Endothelial cell of umbilical vein (primary cell): ENCODE measurements at regions not wholly inside any gene's neighbourhood (a gene's known extent, or its start where the extent isn't known, plus 50 kb on each side); places are given as distances from the start of the nearest gene placed in this dataset.

Experiments
- BruUV-seq: library from RNA; stranded (reverse); fragments of 400-500 nt; replicated peaks from 2 replicates; lab custom pipeline; 2021; lab: Mats Ljungman, UMichigan
- CTCF ChIA-PET: fragments of 300-600, 350-600 bp; sonication (Branson Sonifier 250); formaldehyde crosslinking; loops from one replicate; lab custom pipeline; 2021; ENCODE audit warnings: antibody characterized with exemption, inconsistent platforms; lab: Charles Lee
- POLR2A ChIA-PET: fragments of 300-600, 350-600 bp; sonication (Branson Sonifier 250); formaldehyde crosslinking; loops from one replicate; lab custom pipeline; 2021; ENCODE audit warnings: antibody characterized with exemption, inconsistent platforms; lab: Charles Lee
- DNase-seq: peaks from one replicate; pipeline ENCODE4 v3.0.0-alpha.2; 2011; ENCODE audit warnings: low read depth, low spot score
- FAIRE-seq: peaks from 2 replicates; lab custom pipeline; 2011; peaks lifted over from hg19 to GRCh38; lab: Jason Lieb, UNC
- H2AFZ ChIP-seq: 2 replicates; pipeline ENCODE4 v1.6.0; 2012; ENCODE audit warnings: low read depth, low read length, control low read depth, inconsistent platforms
- H3K27ac ChIP-seq: 2 replicates; pipeline ENCODE4 v1.5.1; 2011; ENCODE audit warnings: low read depth, mild to moderate bottlenecking, control low read depth, low read length, moderate library complexity; ENCODE audit not compliant: insufficient read depth
- H3K27me3 ChIP-seq, 2 experiments: 2 replicates each; pipeline versions ENCODE4 v1.6.0 to v1.6.1; 2011; ENCODE audit warnings: low read length in 2 of 2, mixed read lengths in 1 of 2; ENCODE audit not compliant: control insufficient read depth in 2 of 2, insufficient read depth in 2 of 2
- H3K36me3 ChIP-seq, 2 experiments: 2 replicates in 1 of 2; 3 replicates in 1 of 2; pipeline ENCODE4 v1.5.1; 2011; ENCODE audit warnings: low read length in 2 of 2, mild to moderate bottlenecking in 1 of 2, moderate library complexity in 1 of 2; ENCODE audit not compliant: control insufficient read depth in 2 of 2, insufficient read depth in 2 of 2; ENCODE audit errors: extremely low read depth in 1 of 2
- H3K4me1 ChIP-seq: 3 replicates; pipeline ENCODE4 v1.5.1; 2011; ENCODE audit warnings: mild to moderate bottlenecking, low read length; ENCODE audit not compliant: control insufficient read depth, insufficient read depth; ENCODE audit errors: extremely low read depth
- H3K4me2 ChIP-seq: 2 replicates; pipeline ENCODE4 v1.6.1; 2011; ENCODE audit warnings: low read length, control low read depth, mixed read lengths; ENCODE audit not compliant: insufficient read depth
- H3K4me3 ChIP-seq, 3 experiments: fragments of 200-600 bp in 1 of 3; sonication (generic), shearing (Covaris generic) in 1 of 3; replicated peaks in 1 of 3; 2 replicates each; pipeline ENCODE4 v1.5.1; 2011 to 2016; ENCODE audit warnings: control low read depth in 3 of 3, low read length in 3 of 3, mild to moderate bottlenecking in 2 of 3, inconsistent platforms in 1 of 3, low read depth in 1 of 3, moderate library complexity in 1 of 3; ENCODE audit not compliant: insufficient read depth in 1 of 3
- H3K79me2 ChIP-seq: 2 replicates; pipeline ENCODE4 v1.6.0; 2012; ENCODE audit warnings: low read length, inconsistent platforms; ENCODE audit not compliant: control insufficient read depth, insufficient read depth
- H3K9ac ChIP-seq: replicated peaks from 2 replicates; pipeline ENCODE3; 2011; ENCODE audit warnings: low read length, control low read depth; ENCODE audit not compliant: insufficient read depth; ENCODE audit errors: extremely low read depth
- H3K9me1 ChIP-seq: replicated peaks from 3 replicates; pipeline ENCODE4 v1.6.0; 2011; ENCODE audit warnings: mild to moderate bottlenecking, low read length; ENCODE audit not compliant: control insufficient read depth, insufficient read depth; ENCODE audit errors: extremely low read depth
- H3K9me3 ChIP-seq: replicated peaks from 2 replicates; pipeline ENCODE4 v1.5.1; 2012; ENCODE audit warnings: low read length, inconsistent platforms; ENCODE audit not compliant: control insufficient read depth, insufficient read depth
- H4K20me1 ChIP-seq: replicated peaks from 2 replicates; pipeline ENCODE3; 2011; ENCODE audit warnings: mild to moderate bottlenecking, low read length; ENCODE audit not compliant: control insufficient read depth, insufficient read depth; ENCODE audit errors: extremely low read depth
- EZH2 ChIP-seq: IDR thresholded peaks from 2 replicates; pipeline ENCODE4 v1.6.1; 2012; ENCODE audit warnings: borderline replicate concordance, low read depth, mild to moderate bottlenecking, moderate library complexity, low read length, inconsistent platforms; ENCODE audit not compliant: severe bottlenecking
- FOS ChIP-seq: IDR thresholded peaks from 2 replicates; pipeline ENCODE4 v1.6.1; 2011; ENCODE audit warnings: mild to moderate bottlenecking, low read length, moderate library complexity, borderline replicate concordance; ENCODE audit not compliant: insufficient read depth
- GATA2 ChIP-seq: IDR thresholded peaks from 2 replicates; pipeline ENCODE4 v1.7.0; 2011; ENCODE audit warnings: low read depth, mild to moderate bottlenecking, moderate library complexity, mixed read lengths, low read length; ENCODE audit not compliant: insufficient read length, insufficient read depth
- JUN ChIP-seq: IDR thresholded peaks from 2 replicates; pipeline ENCODE4 v1.6.1; 2011; ENCODE audit warnings: borderline replicate concordance, low read depth; ENCODE audit not compliant: insufficient read length, insufficient read depth
- MYC ChIP-seq: IDR thresholded peaks from one replicate; pipeline ENCODE4 v1.6.1; 2011; ENCODE audit warnings: mild to moderate bottlenecking, low read depth, low read length
- POLR2A ChIP-seq: IDR thresholded peaks from 2 replicates; pipeline ENCODE4 v1.6.1; 2012; ENCODE audit warnings: low read depth, mild to moderate bottlenecking, control low read depth, low read length
- POLR2AphosphoS5 ChIP-seq: IDR thresholded peaks from 2 replicates; pipeline ENCODE4 v1.6.1; 2012; ENCODE audit warnings: low read depth, mild to moderate bottlenecking, control low read depth, low read length, moderate library complexity; ENCODE audit not compliant: insufficient read depth
- dilution Hi-C: fragments of 300-500 bp; cut with MboI; formaldehyde crosslinking; loops from one replicate; pipeline ENCODE4 v1.15.0; 2019; ENCODE audit warnings: low sequenced_read_pairs; ENCODE audit not compliant: extremely low pct_ligation_motif_present
- intact Hi-C: fragments of 100-400 bp; cut with micrococcal nuclease; formaldehyde crosslinking; loops from one replicate; pipeline ENCODE4 v1.10.0; 2022
- TF ChIP-seq, protein P1 (sequence below): IDR thresholded peaks from 2 replicates; pipeline ENCODE4 v1.6.1; 2011; ENCODE audit not compliant: insufficient read depth, insufficient read length
- TF ChIP-seq, protein P2 (sequence below), 2 donors: IDR thresholded peaks; 1 replicate in 1 of 2; 2 replicates in 1 of 2; pipeline ENCODE4 v1.5.1; 2011; ENCODE audit warnings: low read length in 2 of 2, mild to moderate bottlenecking in 2 of 2, moderate library complexity in 2 of 2, control low read depth in 1 of 2, inconsistent platforms in 1 of 2, low read depth in 1 of 2; ENCODE audit not compliant: insufficient read depth in 1 of 2; ENCODE audit errors: extremely low read depth in 1 of 2

DNA sequence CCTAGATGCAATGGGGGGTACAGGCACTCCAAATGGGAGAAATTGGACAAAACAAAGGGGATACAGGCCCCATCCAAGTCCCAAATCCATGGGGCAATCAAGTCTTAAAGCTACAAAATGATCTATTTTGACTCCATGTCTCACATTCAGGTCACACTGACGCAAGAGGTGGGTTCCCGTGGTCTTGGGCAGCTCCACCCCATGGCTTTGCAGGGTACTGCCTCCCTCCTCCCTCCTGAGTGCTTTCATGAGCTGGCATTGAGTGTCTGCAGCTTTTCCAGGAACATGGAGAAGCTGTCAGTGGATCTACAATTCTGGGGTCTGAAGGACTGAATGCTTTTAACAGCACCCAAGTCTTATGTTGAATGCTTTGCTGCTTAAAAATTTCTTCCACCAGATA lies 274.5 kb upstream of the LRIG3 start:
- H3K9ac ChIP-seq: no peak overlapping the region
- no peaks in the 10 kb centered on the region for H3K79me2 ChIP-seq
- no peak overlapping the region for H3K4me2 ChIP-seq
- intact Hi-C loops (no loop called here), dilution Hi-C loops (no loop called here)
- H3K9me1 ChIP-seq: no peaks in the 10 kb centered on the region
- H3K36me3 ChIP-seq: no peaks in the 10 kb centered on the region
- no peak overlapping the region for H2AFZ ChIP-seq
- H4K20me1 ChIP-seq: no peaks in the 10 kb centered on the region
- no TSS peak for BruUV-seq
- no peak for TF ChIP-seq JUN
- no peak for TF ChIP-seq POLR2A
- no peak for TF ChIP-seq FOS
- no peak for TF ChIP-seq GATA2
- TF ChIP-seq, protein P1, sequence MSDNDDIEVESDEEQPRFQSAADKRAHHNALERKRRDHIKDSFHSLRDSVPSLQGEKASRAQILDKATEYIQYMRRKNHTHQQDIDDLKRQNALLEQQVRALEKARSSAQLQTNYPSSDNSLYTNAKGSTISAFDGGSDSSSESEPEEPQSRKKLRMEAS: no peak
- no peak for TF ChIP-seq MYC
- no peak for TF ChIP-seq EZH2
- TF ChIP-seq, protein P2, sequence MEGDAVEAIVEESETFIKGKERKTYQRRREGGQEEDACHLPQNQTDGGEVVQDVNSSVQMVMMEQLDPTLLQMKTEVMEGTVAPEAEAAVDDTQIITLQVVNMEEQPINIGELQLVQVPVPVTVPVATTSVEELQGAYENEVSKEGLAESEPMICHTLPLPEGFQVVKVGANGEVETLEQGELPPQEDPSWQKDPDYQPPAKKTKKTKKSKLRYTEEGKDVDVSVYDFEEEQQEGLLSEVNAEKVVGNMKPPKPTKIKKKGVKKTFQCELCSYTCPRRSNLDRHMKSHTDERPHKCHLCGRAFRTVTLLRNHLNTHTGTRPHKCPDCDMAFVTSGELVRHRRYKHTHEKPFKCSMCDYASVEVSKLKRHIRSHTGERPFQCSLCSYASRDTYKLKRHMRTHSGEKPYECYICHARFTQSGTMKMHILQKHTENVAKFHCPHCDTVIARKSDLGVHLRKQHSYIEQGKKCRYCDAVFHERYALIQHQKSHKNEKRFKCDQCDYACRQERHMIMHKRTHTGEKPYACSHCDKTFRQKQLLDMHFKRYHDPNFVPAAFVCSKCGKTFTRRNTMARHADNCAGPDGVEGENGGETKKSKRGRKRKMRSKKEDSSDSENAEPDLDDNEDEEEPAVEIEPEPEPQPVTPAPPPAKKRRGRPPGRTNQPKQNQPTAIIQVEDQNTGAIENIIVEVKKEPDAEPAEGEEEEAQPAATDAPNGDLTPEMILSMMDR (IDR thresholded peaks at IDR 0.05; ENCODE audit: extremely low read depth in 1 of 2, insufficient read depth in 1 of 2, low read depth in 1 of 2, low read length in 2 of 2): no peak
- TF ChIP-seq POLR2AphosphoS5: no peak
- POLR2A ChIA-PET: no interaction called here
- no peak overlapping the region for H3K27ac ChIP-seq
- peaks cover 0 to 2% of the 10 kb centered on the region in 2 experiments for H3K27me3 ChIP-seq
- H3K9me3 ChIP-seq: no peaks in the 10 kb centered on the region
- DNase-seq: no peak
- CTCF ChIA-PET: no interaction called here
- no peaks in the 10 kb centered on the region for H3K4me1 ChIP-seq
- no peak overlapping the region for H3K4me3 ChIP-seq
- FAIRE-seq: no peak
